H1 (cell line): ENCODE measurements at regions not wholly inside any gene's neighbourhood (a gene's known extent, or its start where the extent isn't known, plus 50 kb on each side); places are given as distances from the start of the nearest gene placed in this dataset.

ENCODE experiments used
- CTCF ChIA-PET: fragments of 300-600 bp; sonication (Branson Sonifier 250); formaldehyde crosslinking; loops from one replicate; lab custom pipeline; 2021; ENCODE audit not compliant: partially characterized antibody; lab: Charles Lee
- POLR2A ChIA-PET: fragments of 300-600 bp; sonication (Branson Sonifier 250); formaldehyde crosslinking; loops from one replicate; lab custom pipeline; 2021; ENCODE audit warnings: inconsistent platforms; ENCODE audit not compliant: partially characterized antibody; lab: Charles Lee
- DNase-seq, 2 experiments: peaks; one replicate each; pipeline versions ENCODE4 v3.0.0 to v3.0.0-alpha.2; 2010 to 2022; ENCODE audit warnings: low spot score in 2 of 2, low read depth in 1 of 2, mixed read lengths in 1 of 2
- FAIRE-seq: peaks from 2 replicates; lab custom pipeline; 2011; peaks lifted over from hg19 to GRCh38; lab: Jason Lieb, UNC
- H2AFZ ChIP-seq: 2 replicates; pipeline ENCODE4 v1.8.1; 2012; ENCODE audit warnings: low read length, inconsistent platforms
- H2AK5ac ChIP-seq: 2 replicates; pipeline ENCODE4 v1.6.1; 2013; ENCODE audit warnings: low read depth, low read length
- H2BK120ac ChIP-seq: replicated peaks from 2 replicates; pipeline ENCODE3; 2013; ENCODE audit warnings: low read depth, low read length, inconsistent platforms
- H2BK12ac ChIP-seq: 2 replicates; pipeline ENCODE4 v1.6.1; 2013; ENCODE audit warnings: low read depth, low read length
- H2BK15ac ChIP-seq: 2 replicates; pipeline ENCODE4 v1.6.1; 2013; ENCODE audit warnings: low read length
- H2BK20ac ChIP-seq: 2 replicates; pipeline ENCODE4 v1.6.1; 2013; ENCODE audit warnings: low read length
- H2BK5ac ChIP-seq: 2 replicates; pipeline ENCODE4 v1.6.1; 2013; ENCODE audit warnings: low read depth, low read length
- H3K14ac ChIP-seq: 2 replicates; pipeline ENCODE4 v1.6.1; 2013; ENCODE audit warnings: inconsistent platforms; ENCODE audit not compliant: insufficient read length
- H3K18ac ChIP-seq: 2 replicates; pipeline ENCODE4 v1.6.1; 2013; ENCODE audit warnings: low read length; ENCODE audit errors: extremely low read depth
- H3K23ac ChIP-seq: 2 replicates; pipeline ENCODE4 v1.6.1; 2013; ENCODE audit warnings: inconsistent platforms; ENCODE audit not compliant: insufficient read length
- H3K23me2 ChIP-seq: 2 replicates; pipeline ENCODE4 v1.6.1; 2013; ENCODE audit warnings: low read depth, low read length
- H3K27ac ChIP-seq: 2 replicates; pipeline ENCODE4 v1.6.1; 2011; ENCODE audit warnings: low read depth, low read length, inconsistent platforms
- H3K27me3 ChIP-seq, 4 experiments: replicated peaks in 1 of 4; 1 replicate in 1 of 4; 2 replicates in 3 of 4; pipeline versions ENCODE4 v1.6.1 to v1.8.1; 2011 to 2013; ENCODE audit warnings: low read length in 3 of 4, mild to moderate bottlenecking in 3 of 4, inconsistent platforms in 2 of 4, mixed read lengths in 2 of 4, moderate library complexity in 1 of 4; ENCODE audit not compliant: control insufficient read depth in 3 of 4, insufficient read depth in 3 of 4; ENCODE audit errors: extremely low read depth in 1 of 4
- H3K36me3 ChIP-seq, 4 experiments: 2 replicates each; pipeline versions ENCODE4 v1.6.1 to v1.8.1; 2011 to 2013; ENCODE audit warnings: mild to moderate bottlenecking in 4 of 4, low read length in 3 of 4, moderate library complexity in 2 of 4, control low read depth in 1 of 4, inconsistent platforms in 1 of 4; ENCODE audit not compliant: insufficient read depth in 4 of 4, control insufficient read depth in 2 of 4
- H3K4ac ChIP-seq: replicated peaks from 2 replicates; pipeline ENCODE3; 2013; ENCODE audit warnings: low read length, low read depth, mixed read lengths, inconsistent platforms; ENCODE audit not compliant: insufficient read length
- H3K4me1 ChIP-seq, 4 experiments: replicated peaks in 1 of 4; 1 replicate in 1 of 4; 2 replicates in 3 of 4; pipeline versions ENCODE4 v1.6.1 to v1.8.1; 2011 to 2013; ENCODE audit warnings: low read length in 3 of 4, inconsistent platforms in 2 of 4, mixed read lengths in 1 of 4; ENCODE audit not compliant: insufficient read depth in 4 of 4, control insufficient read depth in 3 of 4
- H3K4me2 ChIP-seq, 2 experiments: 2 replicates each; pipeline versions ENCODE4 v1.6.1 to v1.8.1; 2011 to 2013; ENCODE audit warnings: low read depth in 2 of 2, low read length in 2 of 2, control low read depth in 1 of 2, inconsistent platforms in 1 of 2, mild to moderate bottlenecking in 1 of 2; ENCODE audit not compliant: insufficient read depth in 1 of 2
- H3K4me3 ChIP-seq, 4 experiments: fragments of 200-600, 300-600 bp in 1 of 4; sonication (generic), shearing (Covaris generic), sonication (Bioruptor Twin) in 1 of 4; 2 replicates each; pipeline versions ENCODE4 v1.5.1 to v1.8.1; 2011 to 2016; ENCODE audit warnings: low read length in 4 of 4, low read depth in 3 of 4, control low read depth in 2 of 4, inconsistent platforms in 2 of 4, mild to moderate bottlenecking in 2 of 4, mixed read lengths in 1 of 4, moderate library complexity in 1 of 4; ENCODE audit not compliant: insufficient read depth in 2 of 4; ENCODE audit errors: extremely low read depth in 1 of 4
- H3K56ac ChIP-seq: replicated peaks from 2 replicates; pipeline ENCODE3; 2013; ENCODE audit warnings: low read depth, mild to moderate bottlenecking, mixed read lengths, low read length, inconsistent platforms; ENCODE audit not compliant: insufficient read length
- H3K79me1 ChIP-seq: 2 replicates; pipeline ENCODE4 v1.6.1; 2013; ENCODE audit warnings: low read depth, low read length, control low read depth
- H3K79me2 ChIP-seq, 2 experiments: 2 replicates each; pipeline versions ENCODE4 v1.6.1 to v1.8.1; 2012 to 2013; ENCODE audit warnings: low read length in 2 of 2, mild to moderate bottlenecking in 2 of 2, inconsistent platforms in 1 of 2; ENCODE audit not compliant: insufficient read depth in 2 of 2, control insufficient read depth in 1 of 2
- H3K9ac ChIP-seq, 4 experiments: replicated peaks in 1 of 4; 1 replicate in 1 of 4; 2 replicates in 3 of 4; pipeline versions ENCODE4 v1.6.1 to v1.8.1; 2011 to 2013; ENCODE audit warnings: low read depth in 3 of 4, low read length in 3 of 4, control low read depth in 2 of 4, mild to moderate bottlenecking in 2 of 4, moderate library complexity in 2 of 4, inconsistent platforms in 1 of 4; ENCODE audit errors: extremely low read depth in 1 of 4
- H3K9me3 ChIP-seq, 2 experiments: 2 replicates each; pipeline versions ENCODE4 v1.6.1 to v1.8.1; 2012 to 2013; ENCODE audit warnings: mild to moderate bottlenecking in 2 of 2, moderate library complexity in 2 of 2, control low read depth in 1 of 2, inconsistent platforms in 1 of 2, low read depth in 1 of 2, low read length in 1 of 2, mixed read lengths in 1 of 2; ENCODE audit not compliant: insufficient read depth in 2 of 2
- H4K20me1 ChIP-seq, 2 experiments: replicated peaks in 1 of 2; 2 replicates each; pipeline versions ENCODE3 to v1.8.1; 2011 to 2013; ENCODE audit warnings: inconsistent platforms in 2 of 2, low read length in 2 of 2, mild to moderate bottlenecking in 1 of 2; ENCODE audit not compliant: insufficient read depth in 2 of 2, control insufficient read depth in 1 of 2
- H4K5ac ChIP-seq: 2 replicates; pipeline ENCODE4 v1.6.1; 2013; ENCODE audit warnings: low read length, low read depth, mixed read lengths, inconsistent platforms; ENCODE audit not compliant: insufficient read length
- H4K8ac ChIP-seq: 2 replicates; pipeline ENCODE4 v1.8.0; 2013; ENCODE audit warnings: mild to moderate bottlenecking, moderate library complexity, low read length, inconsistent platforms; ENCODE audit not compliant: insufficient read depth; ENCODE audit errors: extremely low read depth
- H4K91ac ChIP-seq: replicated peaks from 2 replicates; pipeline ENCODE3; 2013; ENCODE audit warnings: low read length, mixed read lengths, inconsistent platforms; ENCODE audit not compliant: insufficient read length
- EZH2 ChIP-seq: fragments of 200-600 bp; sonication (generic); IDR thresholded peaks from 2 replicates; pipeline ENCODE4 v1.7.1; 2012; ENCODE audit warnings: low read depth, mild to moderate bottlenecking, moderate library complexity, low read length, inconsistent platforms; ENCODE audit not compliant: severe bottlenecking
- POLR2AphosphoS5 ChIP-seq: IDR thresholded peaks from 2 replicates; pipeline ENCODE4 v1.6.1; 2011; ENCODE audit warnings: low read depth, low read length
- RAD21 ChIP-seq, 2 experiments: IDR thresholded peaks in 1 of 2; conservative IDR thresholded peaks in 1 of 2; 2 replicates each; pipeline ENCODE4 v1.6.1; 2011; ENCODE audit warnings: low read depth in 2 of 2, low read length in 2 of 2, improper control_type of control experiment in 1 of 2, inconsistent platforms in 1 of 2, mild to moderate bottlenecking in 1 of 2, moderate library complexity in 1 of 2
- SIRT6 ChIP-seq: IDR thresholded peaks from one replicate; pipeline ENCODE4 v1.7.1; 2012; ENCODE audit warnings: low read length, inconsistent platforms
- TEAD4 ChIP-seq: IDR thresholded peaks from 2 replicates; pipeline ENCODE4 v1.6.1; 2012; ENCODE audit warnings: low read depth, low read length, inconsistent platforms, mixed read lengths
- ZNF274 ChIP-seq: IDR thresholded peaks from 2 replicates; pipeline ENCODE4 v1.7.0; 2012; ENCODE audit warnings: low read length, borderline replicate concordance; ENCODE audit errors: extremely low read depth
- WGBS, 2 experiments: shearing (Covaris generic) in 1 of 2; methylation state at CpG; one replicate each; pipeline versions ENCODE4 v1.1.6 to v1.1.7; 2013 to 2015; ENCODE audit warnings: low lambda C conversion rate in 2 of 2, mixed read lengths in 2 of 2, inconsistent platforms in 1 of 2, low coverage in 1 of 2, missing lambda C conversion rate in 1 of 2; ENCODE audit not compliant: insufficient replicate concordance in 2 of 2, insufficient coverage in 1 of 2, insufficient read length in 1 of 2; ENCODE audit errors: extremely low coverage in 1 of 2, missing lambda C conversion rate in 1 of 2; 5-methylcytosine and 5-hydroxymethylcytosine counted together
- TF ChIP-seq, protein P1 (sequence below): IDR thresholded peaks from 2 replicates; pipeline ENCODE4 v1.6.1; 2012; ENCODE audit warnings: inconsistent platforms

GRCh38 chr21:20404915-20405314 is 593.3 kb upstream of the NCAM2 start:
- no peak overlapping the region for H2BK120ac ChIP-seq
- no peak overlapping the region for H3K4me2 ChIP-seq
- H3K23ac ChIP-seq, result no peak overlapping the region
- H3K9me3 ChIP-seq, result 0 out of 4 replicates have a peak, but pooled peaks cover 0 to 2% of the 10 kb centered on the region in 2 experiments
- no peak overlapping the region for H2BK15ac ChIP-seq
- no peak overlapping the region for H2BK12ac ChIP-seq
- no peak for DNase-seq
- FAIRE-seq, result no peak
- no peak overlapping the region for H3K56ac ChIP-seq
- POLR2A ChIA-PET, result no interaction called here
- H3K79me1 ChIP-seq, result no peaks in the 10 kb centered on the region
- no peak overlapping the region for H2AK5ac ChIP-seq
- H3K14ac ChIP-seq, result no peak overlapping the region
- no peaks in the 10 kb centered on the region for H3K36me3 ChIP-seq
- H3K9ac ChIP-seq, result no peak overlapping the region
- H3K4ac ChIP-seq, result no peak overlapping the region
- no peak overlapping the region for H4K8ac ChIP-seq
- H2BK5ac ChIP-seq, result no peak overlapping the region
- H4K5ac ChIP-seq, result no peak overlapping the region
- H3K18ac ChIP-seq, result no peak overlapping the region
- H3K4me3 ChIP-seq, result no peak overlapping the region
- no peak overlapping the region for H3K27ac ChIP-seq
- TF ChIP-seq RAD21 (IDR thresholded peaks at IDR 0.05 in 1 of 2, conservative IDR thresholded peaks at IDR 0.05 in 1 of 2; ENCODE audit: low read depth in 2 of 2, low read length in 2 of 2), result peak in 1 of 2 experiments; percentile 32; a peak in 2 of 4 replicates
- no peak for TF ChIP-seq TEAD4
- TF ChIP-seq EZH2, result no peak
- no peak for TF ChIP-seq POLR2AphosphoS5
- no peak for TF ChIP-seq SIRT6
- TF ChIP-seq, protein P1, sequence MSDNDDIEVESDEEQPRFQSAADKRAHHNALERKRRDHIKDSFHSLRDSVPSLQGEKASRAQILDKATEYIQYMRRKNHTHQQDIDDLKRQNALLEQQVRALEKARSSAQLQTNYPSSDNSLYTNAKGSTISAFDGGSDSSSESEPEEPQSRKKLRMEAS, result no peak
- no peak for TF ChIP-seq ZNF274
- TF ChIP-seq, all 59 proteins: peak for 1
- Histone ChIP-seq H3K27me3 (no peaks in the 10 kb centered on the region), H4K20me1 (no peaks in the 10 kb centered on the region), H3K4me1 (peaks cover 0 to 3% (median 0%) of the 10 kb centered on the region in 4 experiments; a peak in 1 of 7 replicates), H2BK20ac (no peak overlapping the region), H3K79me2 (no peaks in the 10 kb centered on the region), H2AFZ (no peak overlapping the region), H4K91ac (no peak overlapping the region), H3K23me2 (no peaks in the 10 kb centered on the region)
- 83% methylated on average over 6 of the region's 6 CpGs; no CpG with 5 or more reads in 1 of the 2 experiments for WGBS, 2 experiments
- CTCF ChIA-PET, result interaction anchor here (0.6 to 1.2 kb wide), 3 partner anchors 16 to 403 kb away, joined by 3 to 6 read pairs (median 5); no protein-coding TSS in a partner anchor
